Hepatocyte (in vitro differentiated cells): ENCODE measurements at regions not wholly inside any gene's neighbourhood (a gene's known extent, or its start where the extent isn't known, plus 50 kb on each side); places are given as distances from the start of the nearest gene placed in this dataset.

Experiments used
- DNase-seq: peaks from one replicate; pipeline ENCODE4 v3.0.0-alpha.2; 2016; ENCODE audit warnings: low spot score
- H2AFZ ChIP-seq: fragments of 200-600 bp; sonication (generic); 2 replicates; pipeline ENCODE4 v1.6.0; 2016; ENCODE audit warnings: antibody characterized with exemption, mild to moderate bottlenecking
- H3K27ac ChIP-seq: fragments of 200-600 bp; sonication (generic); 2 replicates; pipeline ENCODE4 v1.5.1; 2016; ENCODE audit warnings: mild to moderate bottlenecking
- H3K27me3 ChIP-seq: fragments of 200-600 bp; sonication (generic); 2 replicates; pipeline ENCODE4 v1.6.1; 2016
- H3K36me3 ChIP-seq: fragments of 200-600 bp; sonication (generic); replicated peaks from 2 replicates; pipeline ENCODE4 v1.5.1; 2016; ENCODE audit warnings: low read depth; ENCODE audit not compliant: insufficient read depth
- H3K4me1 ChIP-seq: fragments of 200-600 bp; sonication (generic); 2 replicates; pipeline ENCODE4 v1.5.1; 2016; ENCODE audit warnings: mild to moderate bottlenecking, moderate library complexity; ENCODE audit not compliant: insufficient read depth
- H3K4me2 ChIP-seq: fragments of 200-600 bp; sonication (generic); 2 replicates; pipeline ENCODE4 v1.6.0; 2016
- H3K4me3 ChIP-seq: fragments of 200-600 bp; sonication (generic); 2 replicates; pipeline ENCODE4 v1.5.1; 2016; ENCODE audit warnings: mild to moderate bottlenecking
- H3K79me2 ChIP-seq: fragments of 200-600 bp; sonication (generic); 2 replicates; pipeline ENCODE4 v1.6.0; 2017; ENCODE audit warnings: mild to moderate bottlenecking
- H3K9me2 ChIP-seq: fragments of 200-600 bp; sonication (generic); replicated peaks from 2 replicates; pipeline ENCODE4 v1.6.0; 2017; ENCODE audit warnings: mild to moderate bottlenecking; ENCODE audit not compliant: insufficient read depth
- H3K9me3 ChIP-seq: fragments of 200-600 bp; sonication (generic); 2 replicates; pipeline ENCODE4 v1.5.1; 2016; ENCODE audit warnings: low read depth, mild to moderate bottlenecking
- H4K20me1 ChIP-seq: fragments of 200-600 bp; sonication (generic); 2 replicates; pipeline ENCODE4 v1.6.0; 2016; ENCODE audit warnings: mild to moderate bottlenecking; ENCODE audit not compliant: insufficient read depth, poor library complexity, severe bottlenecking
- EZH2 ChIP-seq: fragments of 200-600 bp; sonication (generic); IDR thresholded peaks from 2 replicates; pipeline ENCODE4 v1.6.1; 2016; ENCODE audit warnings: antibody characterized with exemption, mild to moderate bottlenecking, borderline replicate concordance
- EZH2phosphoT487 ChIP-seq: fragments of 200-600 bp; sonication (generic); IDR thresholded peaks from one replicate; pipeline ENCODE4 v1.6.1; 2018; ENCODE audit warnings: antibody characterized with exemption, mild to moderate bottlenecking, low read depth, moderate library complexity; ENCODE audit not compliant: unreplicated experiment, severe bottlenecking
- WGBS: methylation state at CpG from one replicate; pipeline ENCODE4 v1.1.6; 2016; ENCODE audit warnings: low lambda C conversion rate; ENCODE audit errors: missing lambda C conversion rate; 5-methylcytosine and 5-hydroxymethylcytosine counted together
- TF ChIP-seq, protein P1 (sequence below): fragments of 200-600 bp; sonication (generic); IDR thresholded peaks from 2 replicates; pipeline ENCODE4 v1.5.1; 2016; ENCODE audit warnings: antibody characterized with exemption, mild to moderate bottlenecking; ENCODE audit not compliant: poor library complexity

DNA sequence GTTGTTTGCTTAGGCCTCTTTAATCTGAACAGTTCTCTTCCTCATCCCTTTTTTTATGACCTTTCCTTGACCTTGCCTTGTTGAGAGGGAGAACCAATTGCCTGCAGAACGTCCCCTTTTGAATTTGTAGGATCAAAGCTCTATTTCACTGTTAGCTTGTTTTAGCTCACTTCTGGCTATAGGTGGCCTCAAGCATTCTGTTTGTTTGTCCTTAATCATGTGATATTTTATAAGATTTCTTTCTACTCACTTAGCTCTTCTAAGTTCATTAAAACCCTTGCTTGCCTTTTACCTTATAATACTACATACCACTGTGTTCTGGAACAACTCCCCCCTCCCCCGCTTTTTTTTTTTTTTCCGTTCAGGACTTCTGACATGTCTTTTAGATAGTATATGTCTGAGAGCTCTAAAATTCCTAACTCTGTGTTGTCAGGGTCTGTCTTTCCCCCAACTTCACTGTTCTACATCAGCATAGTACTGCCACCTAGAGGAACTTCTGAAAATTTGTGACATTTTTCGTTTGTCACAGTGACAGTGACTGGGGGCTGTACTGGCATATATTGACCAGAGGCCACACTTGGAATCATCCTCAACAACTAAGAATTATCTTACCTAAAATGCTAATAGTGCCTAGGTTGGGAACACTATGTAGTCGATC is 128.5 kb downstream of the LARP7 start:
- H2AFZ ChIP-seq: peak overlapping the region; percentile 49
- TF ChIP-seq, protein P1, sequence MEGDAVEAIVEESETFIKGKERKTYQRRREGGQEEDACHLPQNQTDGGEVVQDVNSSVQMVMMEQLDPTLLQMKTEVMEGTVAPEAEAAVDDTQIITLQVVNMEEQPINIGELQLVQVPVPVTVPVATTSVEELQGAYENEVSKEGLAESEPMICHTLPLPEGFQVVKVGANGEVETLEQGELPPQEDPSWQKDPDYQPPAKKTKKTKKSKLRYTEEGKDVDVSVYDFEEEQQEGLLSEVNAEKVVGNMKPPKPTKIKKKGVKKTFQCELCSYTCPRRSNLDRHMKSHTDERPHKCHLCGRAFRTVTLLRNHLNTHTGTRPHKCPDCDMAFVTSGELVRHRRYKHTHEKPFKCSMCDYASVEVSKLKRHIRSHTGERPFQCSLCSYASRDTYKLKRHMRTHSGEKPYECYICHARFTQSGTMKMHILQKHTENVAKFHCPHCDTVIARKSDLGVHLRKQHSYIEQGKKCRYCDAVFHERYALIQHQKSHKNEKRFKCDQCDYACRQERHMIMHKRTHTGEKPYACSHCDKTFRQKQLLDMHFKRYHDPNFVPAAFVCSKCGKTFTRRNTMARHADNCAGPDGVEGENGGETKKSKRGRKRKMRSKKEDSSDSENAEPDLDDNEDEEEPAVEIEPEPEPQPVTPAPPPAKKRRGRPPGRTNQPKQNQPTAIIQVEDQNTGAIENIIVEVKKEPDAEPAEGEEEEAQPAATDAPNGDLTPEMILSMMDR: peak; percentile 67
- no peak for TF ChIP-seq EZH2phosphoT487
- H3K4me1 ChIP-seq: no peaks in the 10 kb centered on the region
- WGBS: 11% methylated on average over 5 of the region's 5 CpGs
- H3K36me3 ChIP-seq: no peaks in the 10 kb centered on the region
- H3K79me2 ChIP-seq: no peaks in the 10 kb centered on the region
- H3K27ac ChIP-seq: no peak overlapping the region
- no peaks in the 10 kb centered on the region for H4K20me1 ChIP-seq
- no peaks in the 10 kb centered on the region for H3K9me2 ChIP-seq
- DNase-seq: peak; percentile 40
- no peak overlapping the region for H3K4me2 ChIP-seq
- H3K27me3 ChIP-seq: no peaks in the 10 kb centered on the region
- no peak overlapping the region for H3K4me3 ChIP-seq
- no peaks in the 10 kb centered on the region for H3K9me3 ChIP-seq

- no peaks in the 10 kb centered on the region for H3K36me3 ChIP-seq
- DNase-seq: peak; percentile 49
- no peaks in the 10 kb centered on the region for H3K4me1 ChIP-seq
- no peak for TF ChIP-seq EZH2
- no peak for TF ChIP-seq EZH2phosphoT487
- TF ChIP-seq, protein P1: peak; percentile 54
- H3K27ac ChIP-seq: no peak overlapping the region
- H3K79me2 ChIP-seq: no peaks in the 10 kb centered on the region
- H3K4me3 ChIP-seq: no peak overlapping the region
- no peaks in the 10 kb centered on the region for H3K9me3 ChIP-seq
- no peaks in the 10 kb centered on the region for H3K27me3 ChIP-seq
- H4K20me1 ChIP-seq: no peaks in the 10 kb centered on the region
- H3K9me2 ChIP-seq: no peaks in the 10 kb centered on the region
- 29% methylated on average over 3 of the region's 3 CpGs for WGBS
- no peak overlapping the region for H3K4me2 ChIP-seq
- no peak overlapping the region for H2AFZ ChIP-seq
Measured at GRCh38 chr4:112766422-112766821, 129.5 kb downstream of the LARP7 start.

- Histone ChIP-seq H3K9me3 (no peaks in the 10 kb centered on the region), H3K27me3 (no peaks in the 10 kb centered on the region), H3K27ac (no peak overlapping the region), H2AFZ (no peak overlapping the region), H3K36me3 (no peaks in the 10 kb centered on the region), H3K4me3 (no peak overlapping the region), H4K20me1 (no peaks in the 10 kb centered on the region), H3K4me1 (no peaks in the 10 kb centered on the region), H3K79me2 (no peaks in the 10 kb centered on the region), H3K9me2 (no peaks in the 10 kb centered on the region), H3K4me2 (no peak overlapping the region)
- no peak for DNase-seq
- TF ChIP-seq, protein P1: no peak
- TF ChIP-seq EZH2 (no peak), EZH2phosphoT487 (no peak)
- WGBS: 94% methylated on average over 6 of the region's 6 CpGs
Measured at GRCh38 chr4:112767386-112767785, 130.4 kb downstream of the LARP7 start.

DNA sequence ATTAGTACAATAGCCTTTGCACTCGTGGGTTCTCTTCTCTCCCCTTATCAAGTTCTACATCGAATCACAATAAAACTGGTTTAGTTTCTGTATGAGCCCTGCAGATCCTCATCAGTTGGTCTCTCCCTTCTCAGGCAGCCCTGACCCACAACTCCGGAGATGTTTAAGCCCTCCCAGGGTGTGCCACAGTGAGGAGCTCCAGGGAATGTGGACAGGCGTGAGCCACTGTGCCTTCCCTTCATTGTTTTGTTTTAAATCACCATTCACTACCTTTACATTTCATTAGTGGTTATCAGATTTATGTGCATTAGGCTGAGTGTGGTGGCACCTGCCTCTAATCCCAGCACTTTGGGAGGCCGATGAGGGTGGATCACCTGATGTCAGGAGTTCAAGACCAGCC is 133.2 kb downstream of the LARP7 start:
- no peak overlapping the region for H3K27ac ChIP-seq
- DNase-seq: no peak
- H3K4me1 ChIP-seq: no peaks in the 10 kb centered on the region
- H3K79me2 ChIP-seq: no peaks in the 10 kb centered on the region
- no peaks in the 10 kb centered on the region for H3K36me3 ChIP-seq
- no peaks in the 10 kb centered on the region for H3K9me2 ChIP-seq
- H3K27me3 ChIP-seq: no peaks in the 10 kb centered on the region
- no peak overlapping the region for H2AFZ ChIP-seq
- TF ChIP-seq, protein P1: no peak
- no peak for TF ChIP-seq EZH2phosphoT487
- no peak for TF ChIP-seq EZH2
- H3K4me3 ChIP-seq: no peak overlapping the region
- H3K4me2 ChIP-seq: no peak overlapping the region
- 52% methylated on average over 5 of the region's 5 CpGs for WGBS
- no peaks in the 10 kb centered on the region for H3K9me3 ChIP-seq
- H4K20me1 ChIP-seq: no peaks in the 10 kb centered on the region
